Right atrium auricular region (tissue), 2 donors: ENCODE measurements at regions not wholly inside any gene's neighbourhood (a gene's known extent, or its start where the extent isn't known, plus 50 kb on each side); places are given as distances from the start of the nearest gene placed in this dataset.

ENCODE experiments used
- DNase-seq: peaks from one replicate; pipeline ENCODE4 v3.0.0-alpha.2; 2019; ENCODE audit warnings: low spot score
- H3K27ac ChIP-seq, 2 donors: fragments of 200-600 bp; sonication (generic); 1 replicate in 1 of 2; 2 replicates in 1 of 2; pipeline ENCODE4 v1.5.1; 2016 to 2019
- H3K27me3 ChIP-seq, 2 donors: fragments of 200-600 bp; sonication (generic); one replicate each; pipeline versions ENCODE4 v1.5.1 to v1.6.0; 2017 to 2019
- H3K36me3 ChIP-seq: fragments of 200-600 bp; sonication (generic); one replicate; pipeline ENCODE4 v1.5.1; 2016
- H3K4me1 ChIP-seq, 2 donors: fragments of 200-600 bp; sonication (generic); one replicate each; pipeline versions ENCODE4 v1.5.1 to v1.6.0; 2017 to 2019
- H3K4me3 ChIP-seq, 2 donors: fragments of 200-600 bp; sonication (generic); 1 replicate in 1 of 2; 2 replicates in 1 of 2; pipeline ENCODE4 v1.5.1; 2017 to 2019; ENCODE audit warnings: mild to moderate bottlenecking in 1 of 2, moderate library complexity in 1 of 2
- H3K9me3 ChIP-seq, 2 donors: fragments of 200-600 bp; sonication (generic); one replicate each; pipeline ENCODE4 v1.5.1; 2019
- CTCF ChIP-seq, 2 donors: fragments of 200-600 bp; sonication (generic); IDR thresholded peaks; one replicate each; pipeline ENCODE4 v1.5.1; 2019; ENCODE audit warnings: antibody characterized with exemption in 2 of 2

GRCh38 chr10:75287697-75288096 is 51.9 kb upstream of the COMTD1 start:
- peak; percentile 52 for DNase-seq
- H3K4me1 ChIP-seq: peaks cover 0 to 17% of the 10 kb centered on the region in 2 donors
- H3K36me3 ChIP-seq: no peaks in the 10 kb centered on the region
- no peak for TF ChIP-seq CTCF (IDR thresholded peaks at IDR 0.05)
- no peak overlapping the region for H3K27ac ChIP-seq
- H3K4me3 ChIP-seq: no peak overlapping the region
- H3K27me3 ChIP-seq: no peaks in the 10 kb centered on the region
- no peaks in the 10 kb centered on the region for H3K9me3 ChIP-seq

DNA sequence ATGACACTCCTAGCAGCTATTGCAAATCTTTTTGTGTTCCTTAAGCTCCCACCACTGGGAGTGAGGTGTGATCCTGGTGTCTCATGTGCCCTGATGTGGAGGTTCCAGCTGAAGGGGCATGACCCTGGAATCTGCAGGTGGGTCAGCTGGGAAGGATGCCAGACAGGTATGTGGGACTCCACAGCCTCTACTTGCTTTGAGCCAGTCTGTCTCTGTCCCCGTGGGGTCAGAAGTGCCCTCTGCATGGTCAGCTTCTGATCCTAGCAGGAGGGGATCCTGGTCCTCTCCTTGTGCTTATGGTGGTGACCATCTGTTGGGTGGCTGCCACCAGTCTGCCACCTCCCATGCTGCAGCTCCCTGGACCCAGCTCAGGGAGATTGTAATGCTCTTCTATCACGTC is 51.1 kb upstream of the COMTD1 start:
- no peaks in the 10 kb centered on the region for H3K27me3 ChIP-seq
- H3K9me3 ChIP-seq: no peaks in the 10 kb centered on the region
- peak; percentile 32 for DNase-seq

More for the DNA sequence above, 51.1 kb upstream of the COMTD1 start:
- Histone ChIP-seq H3K4me3 (no peak overlapping the region), H3K4me1 (peaks cover 0 to 17% of the 10 kb centered on the region in 2 donors), H3K36me3 (no peaks in the 10 kb centered on the region), H3K27ac (no peak overlapping the region)
- no peak for TF ChIP-seq CTCF (IDR thresholded peaks at IDR 0.05)
